ENCODE measurements at regions not wholly inside any gene's neighbourhood (a gene's known extent, or its start where the extent isn't known, plus 50 kb on each side); places are given as distances from the start of the nearest gene placed in this dataset.

DNA sequence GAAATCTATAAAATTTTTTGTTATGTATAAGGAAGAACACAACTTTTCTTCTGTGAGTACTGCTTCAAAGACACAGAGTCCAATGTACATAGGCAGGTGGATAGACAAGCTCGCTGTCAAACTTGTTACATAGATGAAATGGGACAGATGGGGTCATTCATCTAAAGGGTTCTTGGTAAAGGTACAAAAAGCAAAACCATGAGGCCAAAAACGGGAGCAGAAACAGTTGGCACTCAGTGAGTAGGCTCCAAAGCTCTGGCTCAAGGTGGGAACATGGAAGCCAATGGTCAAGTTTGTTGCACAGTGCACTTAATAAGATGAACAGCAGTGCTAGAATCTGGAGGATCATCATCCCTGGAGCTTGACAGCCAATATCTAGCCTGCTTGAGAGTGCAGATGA lies 979.0 kb upstream of the EEF2KMT start:
- Histone ChIP-seq H2AFZ (ENCODE audit: low read length) (no peak overlapping the region), H3K27ac (ENCODE audit: extremely low read length, insufficient read depth, low read length) (no peak overlapping the region), H3K36me3 (replicated peaks in 1 of 2; ENCODE audit: control insufficient read depth in 1 of 2, insufficient read depth in 2 of 2, low read length in 2 of 2) (no peaks in the 10 kb centered on the region), H3K27me3 (ENCODE audit: control insufficient read depth in 1 of 2, insufficient read depth in 2 of 2, low read length in 2 of 2) (no peaks in the 10 kb centered on the region), H3K4me2 (ENCODE audit: low read depth, low read length) (no peak overlapping the region), H3K4me3 (replicated peaks in 1 of 3; ENCODE audit: insufficient read depth in 1 of 3, low read depth in 2 of 3, low read length in 3 of 3) (no peak overlapping the region), H3K9me3 (ENCODE audit: low read length) (no peaks in the 10 kb centered on the region), H3K4me1 (ENCODE audit: insufficient read depth, low read length) (no peaks in the 10 kb centered on the region), H3K79me2 (ENCODE audit: insufficient read depth, low read length) (no peaks in the 10 kb centered on the region), H3K9ac (ENCODE audit: insufficient read depth, low read depth, low read length) (no peak overlapping the region), H4K20me1 (ENCODE audit: insufficient read depth, low read length) (no peaks in the 10 kb centered on the region)
- intact Hi-C loops (cut with micrococcal nuclease; ENCODE audit: unreplicated experiment) (no loop called here), in situ Hi-C loops (cut with HindIII; ENCODE audit: extremely low pct_ligation_motif_present, low pct_unique_long_range_greater_than_20kb) (no loop called here)
- TF ChIP-seq PHF21A (CRISPR knock-in tag; IDR thresholded peaks at IDR 0.05) (no peak), NFKB2 (CRISPR knock-in tag; IDR thresholded peaks at IDR 0.05; ENCODE audit: borderline replicate concordance) (no peak), PLRG1 (conservative IDR thresholded peaks at IDR 0.05) (no peak), LCORL (IDR thresholded peaks at IDR 0.05) (no peak), LCORL (CRISPR knock-in tag; IDR thresholded peaks at IDR 0.05) (no peak), ZNF775 (CRISPR knock-in tag; IDR thresholded peaks at IDR 0.05; ENCODE audit: borderline replicate concordance) (no peak), ATRX (CRISPR knock-in tag; IDR thresholded peaks at IDR 0.05; ENCODE audit: borderline replicate concordance) (no peak), PAF1 (CRISPR knock-in tag; IDR thresholded peaks at IDR 0.05) (no peak), HES4 (CRISPR knock-in tag; IDR thresholded peaks at IDR 0.05; ENCODE audit: borderline replicate concordance) (no peak), ZNF569 (CRISPR knock-in tag; IDR thresholded peaks at IDR 0.05; ENCODE audit: borderline replicate concordance) (no peak), JUNB (CRISPR knock-in tag; IDR thresholded peaks at IDR 0.05; ENCODE audit: borderline replicate concordance) (no peak), SRSF4 (IDR thresholded peaks at IDR 0.05; ENCODE audit: low read depth, low read length, poor library complexity, severe bottlenecking) (no peak), HNRNPH1 (optimal IDR thresholded peaks at IDR 0.05; ENCODE audit: low read depth, low read length) (no peak)
- TF ChIP-seq, protein P1, sequence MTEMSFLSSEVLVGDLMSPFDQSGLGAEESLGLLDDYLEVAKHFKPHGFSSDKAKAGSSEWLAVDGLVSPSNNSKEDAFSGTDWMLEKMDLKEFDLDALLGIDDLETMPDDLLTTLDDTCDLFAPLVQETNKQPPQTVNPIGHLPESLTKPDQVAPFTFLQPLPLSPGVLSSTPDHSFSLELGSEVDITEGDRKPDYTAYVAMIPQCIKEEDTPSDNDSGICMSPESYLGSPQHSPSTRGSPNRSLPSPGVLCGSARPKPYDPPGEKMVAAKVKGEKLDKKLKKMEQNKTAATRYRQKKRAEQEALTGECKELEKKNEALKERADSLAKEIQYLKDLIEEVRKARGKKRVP (CRISPR knock-in tag; IDR thresholded peaks at IDR 0.05), result no peak
- CTCF ChIA-PET (ENCODE audit: low intra/inter-chr PET ratio, low total read pairs), result no interaction called here
- WGBS (ENCODE audit: low lambda C conversion rate), result 0% methylated on average over 2 of the region's 2 CpGs
- ATAC-seq, result no peak
- no peak for DNase-seq (ENCODE audit: low spot score)
- POLR2A ChIA-PET, result no interaction called here
- FAIRE-seq, result no peak
- no TSS peak for BruUV-seq (replicated peaks)

All from HepG2 (cell line).